ENCODE measurements at regions not wholly inside any gene's neighbourhood (a gene's known extent, or its start where the extent isn't known, plus 50 kb on each side); places are given as distances from the start of the nearest gene placed in this dataset.

GRCh38 chr2:177080746-177081284, 131.8 kb upstream of the HNRNPA3 start:
- TF ChIP-seq ZNF292 (tag by site-specific recombination; IDR thresholded peaks at IDR 0.05; ENCODE audit: borderline replicate concordance, low read depth): no peak
- no peak for TF ChIP-seq ZNF335 (tag by site-specific recombination; conservative IDR thresholded peaks at IDR 0.05)
- TF ChIP-seq SP7 (tag by site-specific recombination; IDR thresholded peaks at IDR 0.05): no peak
- TF ChIP-seq YY2 (tag by site-specific recombination; IDR thresholded peaks at IDR 0.05): no peak
